ENCODE measurements at regions not wholly inside any gene's neighbourhood (a gene's known extent, or its start where the extent isn't known, plus 50 kb on each side); places are given as distances from the start of the nearest gene placed in this dataset.
"Not testable (repeated sequence)": the region's sequence is repeated elsewhere in the genome, so short reads cannot be mapped to it uniquely, and the experiment has no call there.

GRCh38 chr19:5290336-5291262, 50.0 kb downstream of the PTPRS start:
- DNase-seq, result no peak

- no peak for DNase-seq
Observed at GRCh38 chr19:5289060-5289990, 51.3 kb downstream of the PTPRS start.

- DNase-seq, result no peak
Observed at GRCh38 chr19:5288347-5288739, 52.3 kb downstream of the PTPRS start.

- DNase-seq, result no peak
Observed at GRCh38 chr19:5287066-5287465, 53.5 kb downstream of the PTPRS start.

GRCh38 chr19:5286465-5287029, 54.1 kb downstream of the PTPRS start:
- DNase-seq, result no peak

- no peak for DNase-seq
Observed at GRCh38 chr19:5285955-5286354, 54.7 kb downstream of the PTPRS start.

GRCh38 chr19:5285311-5285710, 55.3 kb downstream of the PTPRS start:
- no peak for DNase-seq

GRCh38 chr19:5282901-5283300, 57.7 kb downstream of the PTPRS start:
- no peak for DNase-seq

GRCh38 chr19:5281588-5281987, 59.0 kb downstream of the PTPRS start:
- no peak for DNase-seq

GRCh38 chr19:5275668-5276067, 64.9 kb downstream of the PTPRS start:
- DNase-seq, result not testable (repeated sequence)

- no peak for DNase-seq
Observed at GRCh38 chr19:5273782-5274181, 66.8 kb downstream of the PTPRS start.

- DNase-seq, result peak; percentile 14
Observed at GRCh38 chr19:5271145-5271544, 69.5 kb downstream of the PTPRS start.

GRCh38 chr19:5269926-5270325, 70.7 kb downstream of the PTPRS start:
- DNase-seq, result no peak

- no peak for DNase-seq
Observed at GRCh38 chr19:5269279-5269678, 71.3 kb downstream of the PTPRS start.

- no peak for DNase-seq
Observed at GRCh38 chr19:5268801-5269200, 71.8 kb downstream of the PTPRS start.

- no peak for DNase-seq
Observed at GRCh38 chr19:5265260-5265659, 75.4 kb downstream of the PTPRS start.

GRCh38 chr19:5264453-5264852, 76.2 kb downstream of the PTPRS start:
- no peak for DNase-seq

GRCh38 chr19:5263615-5264014, 77.0 kb downstream of the PTPRS start:
- no peak for DNase-seq

GRCh38 chr19:5262721-5263120, 77.9 kb downstream of the PTPRS start:
- DNase-seq, result no peak

GRCh38 chr19:5261156-5261890, 79.3 kb downstream of the PTPRS start:
- no peak for DNase-seq

- no peak for DNase-seq
Observed at GRCh38 chr19:5260381-5260967, 80.1 kb downstream of the PTPRS start.

- no peak for DNase-seq
Observed at GRCh38 chr19:5259750-5260149, 80.9 kb downstream of the PTPRS start.

Data from NCI-H82 (cell line).